ENCODE measurements at regions not wholly inside any gene's neighbourhood (a gene's known extent, or its start where the extent isn't known, plus 50 kb on each side); places are given as distances from the start of the nearest gene placed in this dataset.
A peak's percentile ranks its signal among the peaks of the same experiment; 100 is the strongest.

DNA sequence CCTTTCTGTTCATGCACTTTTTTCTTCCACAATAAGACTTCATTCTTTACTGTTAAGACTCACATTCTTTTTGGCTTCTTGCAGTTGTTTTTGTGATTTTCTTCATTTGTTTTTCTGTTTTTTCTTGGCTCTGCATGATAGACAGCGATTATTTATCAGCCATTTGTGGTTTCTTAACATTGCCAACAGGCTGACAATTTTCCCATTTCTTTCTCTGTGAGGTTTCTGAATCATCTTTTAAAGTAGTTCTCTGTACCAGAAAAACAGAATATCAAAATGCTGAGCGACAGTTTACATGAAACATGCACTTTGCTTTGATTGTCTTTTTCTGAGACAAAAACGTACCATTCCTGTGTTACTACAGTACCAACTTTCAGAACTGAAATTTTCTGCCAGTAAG lies 334.2 kb upstream of the MAGI2 start:
- Histone ChIP-seq H2AFZ (ENCODE audit: low read length) (peak overlapping the region; percentile 13), H3K9me3 (replicated peaks in 1 of 2; ENCODE audit: control insufficient read depth in 2 of 2, insufficient read depth in 1 of 2, low read depth in 1 of 2, low read length in 2 of 2) (no peaks in the 10 kb centered on the region), H3K4me3 (ENCODE audit: low read length in 2 of 2) (no peak overlapping the region), H2BK5ac (ENCODE audit: low read length) (no peak overlapping the region), H3K18ac (ENCODE audit: low read length) (no peak overlapping the region), H4K8ac (ENCODE audit: low read depth, low read length) (no peak overlapping the region), H3K4me2 (ENCODE audit: insufficient read depth, low read length, poor library complexity, severe bottlenecking) (no peak overlapping the region), H3K23ac (ENCODE audit: low read depth, low read length, poor library complexity) (no peak overlapping the region), H3K4ac (ENCODE audit: low read length) (no peak overlapping the region), H2BK15ac (ENCODE audit: low read length) (no peak overlapping the region), H2BK12ac (ENCODE audit: low read length) (no peak overlapping the region), H3K4me1 (ENCODE audit: control insufficient read depth in 2 of 2, insufficient read depth in 1 of 2, low read depth in 1 of 2, low read length in 2 of 2) (no peaks in the 10 kb centered on the region), H3K36me3 (replicated peaks in 1 of 2; ENCODE audit: control insufficient read depth in 2 of 2, insufficient read depth in 2 of 2, low read length in 2 of 2) (no peaks in the 10 kb centered on the region), H2AK5ac (ENCODE audit: low read depth, low read length) (no peak overlapping the region), H3K27ac (replicated peaks; ENCODE audit: low read length) (no peak overlapping the region), H4K91ac (ENCODE audit: low read depth, low read length, poor library complexity) (no peak overlapping the region), H2BK120ac (ENCODE audit: low read depth, low read length) (no peak overlapping the region), H3K14ac (ENCODE audit: low read length) (no peak overlapping the region), H3K79me1 (ENCODE audit: low read depth, low read length) (no peaks in the 10 kb centered on the region), H3K9ac (ENCODE audit: low read depth, low read length, poor library complexity) (no peak overlapping the region), H3K27me3 (ENCODE audit: control insufficient read depth in 3 of 3, insufficient read depth in 3 of 3, low read depth in 1 of 3, low read length in 3 of 3) (no peaks in the 10 kb centered on the region)
- DNase-seq (ENCODE audit: low spot score): no peak
- no CpG with 5 or more reads among the region's 3 CpGs for WGBS, 2 donors (ENCODE audit: extremely low coverage in 2 of 2, insufficient read length in 2 of 2, insufficient replicate concordance in 1 of 2)

DNA sequence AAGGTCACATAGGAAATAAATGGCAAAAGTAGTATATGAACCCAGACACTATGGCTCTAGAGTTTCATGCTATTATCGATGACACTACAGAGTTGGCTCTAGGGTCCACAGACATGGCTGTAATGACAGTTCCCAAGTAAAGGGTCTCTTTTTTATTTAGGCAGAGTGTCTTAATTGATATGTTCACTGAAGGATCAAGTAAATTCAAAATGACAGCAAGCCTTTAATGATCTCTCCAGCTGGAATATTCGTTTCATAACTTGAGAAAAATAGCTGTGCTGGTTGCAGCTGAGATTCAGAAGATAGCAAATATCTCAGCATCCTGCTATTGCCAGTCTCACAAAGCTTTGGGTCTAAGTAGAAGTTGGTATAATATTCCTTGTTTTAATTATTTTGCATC lies 333.6 kb upstream of the MAGI2 start:
- H3K14ac ChIP-seq (ENCODE audit: low read length): no peak overlapping the region
- no peak overlapping the region for H2AFZ ChIP-seq (ENCODE audit: low read length)
- H4K8ac ChIP-seq (ENCODE audit: low read depth, low read length): no peak overlapping the region
- no peak overlapping the region for H3K18ac ChIP-seq (ENCODE audit: low read length)
- H2BK15ac ChIP-seq (ENCODE audit: low read length): no peak overlapping the region
- no peak overlapping the region for H4K91ac ChIP-seq (ENCODE audit: low read depth, low read length, poor library complexity)
- H3K27ac ChIP-seq (replicated peaks; ENCODE audit: low read length): no peak overlapping the region
- H3K27me3 ChIP-seq (ENCODE audit: control insufficient read depth in 3 of 3, insufficient read depth in 3 of 3, low read depth in 1 of 3, low read length in 3 of 3): no peaks in the 10 kb centered on the region
- H2BK12ac ChIP-seq (ENCODE audit: low read length): no peak overlapping the region
- no peaks in the 10 kb centered on the region for H3K4me1 ChIP-seq (ENCODE audit: control insufficient read depth in 2 of 2, insufficient read depth in 1 of 2, low read depth in 1 of 2, low read length in 2 of 2)
- H3K79me1 ChIP-seq (ENCODE audit: low read depth, low read length): no peaks in the 10 kb centered on the region
- DNase-seq (ENCODE audit: low spot score): no peak
- H3K9ac ChIP-seq (ENCODE audit: low read depth, low read length, poor library complexity): no peak overlapping the region
- no peak overlapping the region for H2BK120ac ChIP-seq (ENCODE audit: low read depth, low read length)
- no peak overlapping the region for H2AK5ac ChIP-seq (ENCODE audit: low read depth, low read length)
- H3K4me3 ChIP-seq (ENCODE audit: low read length in 2 of 2): no peak overlapping the region
- no peaks in the 10 kb centered on the region for H3K9me3 ChIP-seq (replicated peaks in 1 of 2; ENCODE audit: control insufficient read depth in 2 of 2, insufficient read depth in 1 of 2, low read depth in 1 of 2, low read length in 2 of 2)
- H3K4ac ChIP-seq (ENCODE audit: low read length): no peak overlapping the region
- no CpG with 5 or more reads among the region's 2 CpGs for WGBS, 2 donors (ENCODE audit: extremely low coverage in 2 of 2, insufficient read length in 2 of 2, insufficient replicate concordance in 1 of 2)
- no peak overlapping the region for H2BK5ac ChIP-seq (ENCODE audit: low read length)
- no peak overlapping the region for H3K23ac ChIP-seq (ENCODE audit: low read depth, low read length, poor library complexity)
- H3K36me3 ChIP-seq (replicated peaks in 1 of 2; ENCODE audit: control insufficient read depth in 2 of 2, insufficient read depth in 2 of 2, low read length in 2 of 2): no peaks in the 10 kb centered on the region
- H3K4me2 ChIP-seq (ENCODE audit: insufficient read depth, low read length, poor library complexity, severe bottlenecking): no peak overlapping the region

DNA sequence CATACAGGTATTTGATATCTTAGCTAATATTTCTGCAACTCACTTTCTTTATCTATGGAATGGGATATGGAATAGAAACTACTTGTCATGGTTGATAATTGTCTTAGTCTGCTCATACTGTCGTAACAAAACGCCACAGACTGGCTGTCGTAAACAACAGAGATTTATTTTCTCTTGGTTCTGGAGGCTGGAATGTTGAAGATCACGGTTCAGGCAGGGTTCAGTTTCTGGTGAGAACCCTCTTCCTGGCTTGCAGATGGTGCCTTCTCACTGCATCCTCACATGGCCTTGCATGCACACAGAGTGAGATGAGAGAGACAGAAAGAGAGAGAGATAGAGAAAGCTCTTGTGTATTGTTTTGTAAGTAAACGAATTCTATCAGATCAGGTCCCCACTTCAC lies 332.7 kb upstream of the MAGI2 start:
- Histone ChIP-seq H2AK5ac (ENCODE audit: low read depth, low read length) (no peak overlapping the region), H3K27me3 (ENCODE audit: control insufficient read depth in 3 of 3, insufficient read depth in 3 of 3, low read depth in 1 of 3, low read length in 3 of 3) (no peaks in the 10 kb centered on the region), H3K18ac (ENCODE audit: low read length) (no peak overlapping the region), H3K27ac (replicated peaks; ENCODE audit: low read length) (no peak overlapping the region), H3K79me1 (ENCODE audit: low read depth, low read length) (no peaks in the 10 kb centered on the region), H2AFZ (ENCODE audit: low read length) (no peak overlapping the region), H3K9me3 (replicated peaks in 1 of 2; ENCODE audit: control insufficient read depth in 2 of 2, insufficient read depth in 1 of 2, low read depth in 1 of 2, low read length in 2 of 2) (no peaks in the 10 kb centered on the region), H3K4me1 (ENCODE audit: control insufficient read depth in 2 of 2, insufficient read depth in 1 of 2, low read depth in 1 of 2, low read length in 2 of 2) (no peaks in the 10 kb centered on the region), H3K23ac (ENCODE audit: low read depth, low read length, poor library complexity) (no peak overlapping the region), H2BK120ac (ENCODE audit: low read depth, low read length) (no peak overlapping the region), H3K4ac (ENCODE audit: low read length) (no peak overlapping the region), H2BK5ac (ENCODE audit: low read length) (no peak overlapping the region), H3K36me3 (replicated peaks in 1 of 2; ENCODE audit: control insufficient read depth in 2 of 2, insufficient read depth in 2 of 2, low read length in 2 of 2) (no peaks in the 10 kb centered on the region), H4K8ac (ENCODE audit: low read depth, low read length) (no peak overlapping the region), H2BK15ac (ENCODE audit: low read length) (no peak overlapping the region), H3K4me2 (ENCODE audit: insufficient read depth, low read length, poor library complexity, severe bottlenecking) (no peak overlapping the region), H3K9ac (ENCODE audit: low read depth, low read length, poor library complexity) (no peak overlapping the region), H2BK12ac (ENCODE audit: low read length) (no peak overlapping the region), H3K4me3 (ENCODE audit: low read length in 2 of 2) (no peak overlapping the region), H3K14ac (ENCODE audit: low read length) (no peak overlapping the region), H4K91ac (ENCODE audit: low read depth, low read length, poor library complexity) (no peak overlapping the region)
- DNase-seq (ENCODE audit: low spot score): no peak
- WGBS, 2 donors (ENCODE audit: extremely low coverage in 2 of 2, insufficient read length in 2 of 2, insufficient replicate concordance in 1 of 2): no CpG with 5 or more reads among the region's 5 CpGs

DNA sequence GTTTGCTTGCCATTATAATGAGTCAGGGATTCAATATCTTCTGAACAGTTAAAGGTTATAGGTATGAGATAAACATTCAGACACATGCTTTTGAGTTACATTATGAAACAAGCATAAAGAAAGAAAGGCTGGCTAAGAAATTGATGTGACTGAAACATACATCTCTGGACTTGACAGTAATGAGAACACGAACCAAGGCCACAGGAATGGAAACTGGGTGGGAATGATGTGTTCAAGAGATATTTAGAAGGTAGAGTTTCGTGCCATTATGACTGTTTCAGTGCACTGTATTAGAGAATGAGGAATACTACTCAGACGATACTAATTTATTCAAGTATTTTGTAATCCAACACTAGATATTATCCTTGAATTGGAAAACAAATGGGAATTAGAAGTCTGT lies 332.1 kb upstream of the MAGI2 start:
- Histone ChIP-seq H3K9ac (ENCODE audit: low read depth, low read length, poor library complexity) (no peak overlapping the region), H3K4me1 (ENCODE audit: control insufficient read depth in 2 of 2, insufficient read depth in 1 of 2, low read depth in 1 of 2, low read length in 2 of 2) (no peaks in the 10 kb centered on the region), H4K8ac (ENCODE audit: low read depth, low read length) (no peak overlapping the region), H3K4me3 (ENCODE audit: low read length in 2 of 2) (no peak overlapping the region), H3K9me3 (replicated peaks in 1 of 2; ENCODE audit: control insufficient read depth in 2 of 2, insufficient read depth in 1 of 2, low read depth in 1 of 2, low read length in 2 of 2) (no peaks in the 10 kb centered on the region), H3K27me3 (ENCODE audit: control insufficient read depth in 3 of 3, insufficient read depth in 3 of 3, low read depth in 1 of 3, low read length in 3 of 3) (no peaks in the 10 kb centered on the region), H3K79me1 (ENCODE audit: low read depth, low read length) (no peaks in the 10 kb centered on the region), H4K91ac (ENCODE audit: low read depth, low read length, poor library complexity) (no peak overlapping the region), H2BK120ac (ENCODE audit: low read depth, low read length) (no peak overlapping the region), H3K23ac (ENCODE audit: low read depth, low read length, poor library complexity) (no peak overlapping the region), H2AK5ac (ENCODE audit: low read depth, low read length) (no peak overlapping the region), H3K14ac (ENCODE audit: low read length) (no peak overlapping the region), H3K36me3 (replicated peaks in 1 of 2; ENCODE audit: control insufficient read depth in 2 of 2, insufficient read depth in 2 of 2, low read length in 2 of 2) (no peaks in the 10 kb centered on the region), H2BK15ac (ENCODE audit: low read length) (no peak overlapping the region), H3K27ac (replicated peaks; ENCODE audit: low read length) (no peak overlapping the region), H2AFZ (ENCODE audit: low read length) (no peak overlapping the region), H2BK5ac (ENCODE audit: low read length) (no peak overlapping the region), H3K4ac (ENCODE audit: low read length) (no peak overlapping the region), H3K4me2 (ENCODE audit: insufficient read depth, low read length, poor library complexity, severe bottlenecking) (no peak overlapping the region), H3K18ac (ENCODE audit: low read length) (no peak overlapping the region), H2BK12ac (ENCODE audit: low read length) (no peak overlapping the region)
- no peak for DNase-seq (ENCODE audit: low spot score)
- WGBS, 2 donors (ENCODE audit: extremely low coverage in 2 of 2, insufficient read length in 2 of 2, insufficient replicate concordance in 1 of 2): no CpG with 5 or more reads among the region's 3 CpGs
